ENCODE measurements at regions not wholly inside any gene's neighbourhood (a gene's known extent, or its start where the extent isn't known, plus 50 kb on each side); places are given as distances from the start of the nearest gene placed in this dataset.
"Not testable (repeated sequence)": the region's sequence is repeated elsewhere in the genome, so short reads cannot be mapped to it uniquely, and the experiment has no call there.

- H3K9me3 Mint-ChIP-seq; H3K36me3 Mint-ChIP-seq (ENCODE audit: insufficient read depth); ATAC-seq; DNase-seq; H3K4me3 Mint-ChIP-seq; H3K4me1 Mint-ChIP-seq (ENCODE audit: low read depth): not testable (repeated sequence)
- peaks cover 11% of the 10 kb centered on the region for H3K27me3 Mint-ChIP-seq (ENCODE audit: low read depth)
These were observed 443.5 kb downstream of the ARL4A start for GRCh38 chr7:13130906-13131305.

- no peak for DNase-seq
- no peak for ATAC-seq
- no peaks in the 10 kb centered on the region for H3K9me3 Mint-ChIP-seq
- H3K27me3 Mint-ChIP-seq (ENCODE audit: low read depth), result peaks cover 11% of the 10 kb centered on the region
- peaks cover 1% of the 10 kb centered on the region for H3K36me3 Mint-ChIP-seq (ENCODE audit: insufficient read depth)
- no peak overlapping the region for H3K4me3 Mint-ChIP-seq
- H3K4me1 Mint-ChIP-seq (ENCODE audit: low read depth), result no peaks in the 10 kb centered on the region
These were observed 444.9 kb downstream of the ARL4A start for GRCh38 chr7:13132314-13132713.

- H3K4me1 Mint-ChIP-seq (ENCODE audit: low read depth); H3K36me3 Mint-ChIP-seq (ENCODE audit: insufficient read depth); H3K27me3 Mint-ChIP-seq (ENCODE audit: low read depth); DNase-seq; H3K4me3 Mint-ChIP-seq; ATAC-seq; H3K9me3 Mint-ChIP-seq: not testable (repeated sequence)
These were observed 448.9 kb downstream of the ARL4A start for GRCh38 chr7:13136345-13136744.

DNA sequence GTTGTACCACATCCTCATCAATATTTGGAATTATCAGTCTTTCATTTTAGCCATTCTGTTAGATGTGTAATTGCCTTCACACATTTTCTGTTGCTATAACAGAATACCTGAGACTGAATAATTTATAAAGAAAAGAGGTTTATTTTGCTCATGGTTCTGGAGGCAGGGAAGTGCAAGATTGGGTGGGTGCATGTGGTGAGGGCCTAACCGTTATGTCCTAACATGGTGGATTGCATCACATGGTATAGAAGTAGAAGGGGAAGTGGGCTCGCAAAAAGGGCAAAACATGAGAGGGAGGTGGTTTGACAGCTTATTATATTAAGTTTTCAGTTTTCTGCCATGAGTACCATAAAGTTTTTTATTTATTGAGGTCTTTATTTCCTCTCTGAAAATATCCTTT is 452.0 kb downstream of the ARL4A start:
- no peak for DNase-seq
- H3K9me3 Mint-ChIP-seq, result no peaks in the 10 kb centered on the region
- H3K27me3 Mint-ChIP-seq (ENCODE audit: low read depth), result peaks cover 2% of the 10 kb centered on the region
- ATAC-seq, result no peak
- no peak overlapping the region for H3K4me3 Mint-ChIP-seq
- no peaks in the 10 kb centered on the region for H3K36me3 Mint-ChIP-seq (ENCODE audit: insufficient read depth)
- H3K4me1 Mint-ChIP-seq (ENCODE audit: low read depth), result no peaks in the 10 kb centered on the region

GRCh38 chr7:13144673-13145072 is 457.2 kb downstream of the ARL4A start:
- peaks cover 2% of the 10 kb centered on the region for H3K27me3 Mint-ChIP-seq (ENCODE audit: low read depth)
- no peaks in the 10 kb centered on the region for H3K9me3 Mint-ChIP-seq
- H3K36me3 Mint-ChIP-seq (ENCODE audit: insufficient read depth), result no peaks in the 10 kb centered on the region
- H3K4me1 Mint-ChIP-seq (ENCODE audit: low read depth), result no peaks in the 10 kb centered on the region
- no peak overlapping the region for H3K4me3 Mint-ChIP-seq
- no peak for DNase-seq
- ATAC-seq, result no peak

DNA sequence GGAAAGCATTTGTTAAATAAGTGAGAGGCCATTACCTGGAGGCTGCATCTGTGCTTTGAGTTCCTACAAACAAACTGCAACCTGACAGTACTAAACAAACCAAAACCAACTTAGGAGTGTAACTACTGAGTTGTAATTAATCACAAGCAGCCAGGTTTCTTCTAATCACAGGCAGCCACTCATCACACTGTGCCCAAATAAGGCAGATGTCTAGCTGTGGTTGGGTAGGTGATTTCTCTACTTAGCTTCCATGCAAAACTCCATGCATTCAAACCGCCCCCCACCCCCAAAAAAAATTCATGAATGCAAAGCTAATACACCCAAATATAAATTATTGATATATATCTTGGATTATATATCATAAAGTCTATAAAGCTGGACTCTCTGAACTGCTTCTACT is 461.1 kb downstream of the ARL4A start:
- ATAC-seq, result no peak
- H3K4me1 Mint-ChIP-seq (ENCODE audit: low read depth), result no peaks in the 10 kb centered on the region
- H3K9me3 Mint-ChIP-seq, result no peaks in the 10 kb centered on the region
- no peak overlapping the region for H3K4me3 Mint-ChIP-seq
- no peaks in the 10 kb centered on the region for H3K27me3 Mint-ChIP-seq (ENCODE audit: low read depth)
- H3K36me3 Mint-ChIP-seq (ENCODE audit: insufficient read depth), result no peaks in the 10 kb centered on the region
- no peak for DNase-seq

DNA sequence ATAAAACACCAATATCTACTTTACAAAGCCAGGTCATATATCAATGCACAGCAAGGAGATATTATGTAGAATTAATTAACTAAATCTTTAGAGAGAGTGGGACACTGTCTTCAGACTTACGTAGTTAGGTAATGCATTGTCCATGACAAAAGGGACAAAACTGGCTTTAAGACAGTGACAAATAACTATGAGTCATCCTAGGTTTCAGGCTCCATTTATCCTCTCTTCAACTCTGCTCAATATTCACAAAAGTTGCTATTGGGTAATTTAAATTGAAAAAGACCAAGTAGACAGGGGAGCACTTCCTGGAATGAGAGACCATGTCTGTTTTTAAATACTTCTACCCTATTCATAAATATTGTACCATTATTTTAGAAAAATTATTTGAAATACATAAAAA is 464.5 kb downstream of the ARL4A start:
- ATAC-seq, result no peak
- Mint-ChIP-seq H3K27me3 (ENCODE audit: low read depth) (no peaks in the 10 kb centered on the region), H3K9me3 (no peaks in the 10 kb centered on the region), H3K4me3 (no peak overlapping the region), H3K4me1 (ENCODE audit: low read depth) (no peaks in the 10 kb centered on the region), H3K36me3 (ENCODE audit: insufficient read depth) (no peaks in the 10 kb centered on the region)
- no peak for DNase-seq

DNA sequence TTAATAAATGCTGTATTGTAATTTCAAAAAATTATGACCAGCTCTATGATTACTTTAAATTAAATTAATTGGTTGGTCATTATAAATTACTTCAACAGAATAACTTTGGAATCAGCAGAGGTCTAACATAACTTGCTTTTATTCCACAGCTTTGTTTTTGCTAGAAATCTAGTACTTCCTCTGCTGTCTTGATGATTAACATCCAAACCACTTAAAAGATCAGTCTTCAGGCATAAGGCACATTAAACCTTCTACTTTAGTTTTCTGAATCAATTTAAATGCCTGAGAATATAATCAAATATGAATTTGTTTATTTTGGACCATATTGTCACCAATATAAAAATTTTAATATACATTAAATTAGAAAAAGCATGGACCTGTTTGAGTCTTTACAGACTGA is 465.3 kb downstream of the ARL4A start:
- no peak for ATAC-seq
- no peaks in the 10 kb centered on the region for H3K36me3 Mint-ChIP-seq (ENCODE audit: insufficient read depth)
- no peaks in the 10 kb centered on the region for H3K9me3 Mint-ChIP-seq

GRCh38 chr7:13153266-13153665 is 465.8 kb downstream of the ARL4A start:
- H3K9me3 Mint-ChIP-seq, result no peaks in the 10 kb centered on the region
- H3K4me1 Mint-ChIP-seq (ENCODE audit: low read depth), result no peaks in the 10 kb centered on the region
- no peaks in the 10 kb centered on the region for H3K27me3 Mint-ChIP-seq (ENCODE audit: low read depth)
- H3K4me3 Mint-ChIP-seq, result no peak overlapping the region
- no peak for ATAC-seq
- no peaks in the 10 kb centered on the region for H3K36me3 Mint-ChIP-seq (ENCODE audit: insufficient read depth)
- no peak for DNase-seq

More for the DNA sequence above, 465.3 kb downstream of the ARL4A start:
- H3K27me3 Mint-ChIP-seq (ENCODE audit: low read depth), result no peaks in the 10 kb centered on the region
- H3K4me3 Mint-ChIP-seq, result no peak overlapping the region
- no peak for DNase-seq
- no peaks in the 10 kb centered on the region for H3K4me1 Mint-ChIP-seq (ENCODE audit: low read depth)

- H3K9me3 Mint-ChIP-seq, result no peaks in the 10 kb centered on the region
- ATAC-seq (no peak), DNase-seq (no peak)
- H3K27me3 Mint-ChIP-seq (ENCODE audit: low read depth), result no peaks in the 10 kb centered on the region
- H3K4me3 Mint-ChIP-seq, result no peak overlapping the region
- H3K4me1 Mint-ChIP-seq (ENCODE audit: low read depth), result no peaks in the 10 kb centered on the region
- no peaks in the 10 kb centered on the region for H3K36me3 Mint-ChIP-seq (ENCODE audit: insufficient read depth)
These were observed 466.3 kb downstream of the ARL4A start for GRCh38 chr7:13153742-13154141.

DNA sequence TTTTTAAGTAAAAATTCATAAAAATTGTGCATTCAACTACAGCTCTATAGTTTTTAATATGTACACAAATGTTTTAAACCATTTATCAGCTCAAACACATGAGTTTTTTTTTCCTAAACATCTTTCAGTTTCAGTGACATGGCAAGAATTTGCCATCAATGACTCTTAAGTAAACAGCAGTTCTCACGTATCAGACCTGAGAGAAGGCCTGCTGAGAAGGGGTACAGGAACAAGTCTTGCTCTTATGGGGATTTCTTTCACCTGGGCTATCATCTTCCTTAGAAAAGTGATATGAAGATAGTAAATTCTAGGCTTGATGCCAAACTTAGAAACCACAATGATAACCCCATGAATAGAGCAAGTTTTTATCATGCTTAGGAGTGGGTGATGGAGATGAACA is 467.8 kb downstream of the ARL4A start:
- Mint-ChIP-seq H3K36me3 (ENCODE audit: insufficient read depth) (no peaks in the 10 kb centered on the region), H3K4me3 (no peak overlapping the region), H3K27me3 (ENCODE audit: low read depth) (no peaks in the 10 kb centered on the region), H3K9me3 (no peaks in the 10 kb centered on the region), H3K4me1 (ENCODE audit: low read depth) (no peaks in the 10 kb centered on the region)
- DNase-seq (no peak), ATAC-seq (no peak)

- DNase-seq (no peak), ATAC-seq (no peak)
- no peak overlapping the region for H3K4me3 Mint-ChIP-seq
- no peaks in the 10 kb centered on the region for H3K9me3 Mint-ChIP-seq
- no peaks in the 10 kb centered on the region for H3K27me3 Mint-ChIP-seq (ENCODE audit: low read depth)
- no peaks in the 10 kb centered on the region for H3K36me3 Mint-ChIP-seq (ENCODE audit: insufficient read depth)
- H3K4me1 Mint-ChIP-seq (ENCODE audit: low read depth), result no peaks in the 10 kb centered on the region
These were observed 471.6 kb downstream of the ARL4A start for GRCh38 chr7:13159003-13159402.

- no peak for ATAC-seq
- no peak for DNase-seq
- H3K27me3 Mint-ChIP-seq (ENCODE audit: low read depth), result peaks cover 4% of the 10 kb centered on the region
- no peak overlapping the region for H3K4me3 Mint-ChIP-seq
- no peaks in the 10 kb centered on the region for H3K9me3 Mint-ChIP-seq
- H3K4me1 Mint-ChIP-seq (ENCODE audit: low read depth), result no peaks in the 10 kb centered on the region
- no peaks in the 10 kb centered on the region for H3K36me3 Mint-ChIP-seq (ENCODE audit: insufficient read depth)
These were observed 472.2 kb downstream of the ARL4A start for GRCh38 chr7:13159467-13160184.

DNA sequence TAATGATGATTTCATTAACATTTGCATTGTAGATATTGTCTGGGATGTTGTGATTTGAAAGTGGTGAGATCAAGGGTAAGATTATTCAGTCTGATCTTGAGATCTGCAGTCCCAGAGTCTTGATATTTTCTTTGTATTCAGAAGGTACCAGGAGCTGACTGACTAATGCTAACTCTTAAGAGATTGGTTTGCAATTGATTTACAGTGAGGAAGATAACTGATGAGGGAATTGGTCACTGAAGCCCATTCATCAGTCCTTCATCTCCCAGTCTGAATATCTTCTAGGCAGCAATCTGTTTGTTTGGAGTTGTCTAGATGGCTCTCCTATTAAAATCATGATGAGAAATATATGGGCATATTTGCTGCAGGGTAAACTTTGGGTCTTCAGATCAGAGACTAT is 473.7 kb downstream of the ARL4A start:
- no peaks in the 10 kb centered on the region for H3K36me3 Mint-ChIP-seq (ENCODE audit: insufficient read depth)
- no peak for ATAC-seq

GRCh38 chr7:13165854-13166253 is 478.4 kb downstream of the ARL4A start:
- ATAC-seq (no peak), DNase-seq (no peak)
- Mint-ChIP-seq H3K4me3 (no peak overlapping the region), H3K9me3 (no peaks in the 10 kb centered on the region), H3K36me3 (ENCODE audit: insufficient read depth) (no peaks in the 10 kb centered on the region), H3K4me1 (ENCODE audit: low read depth) (no peaks in the 10 kb centered on the region), H3K27me3 (ENCODE audit: low read depth) (peaks cover 11% of the 10 kb centered on the region)

More for the DNA sequence above, 473.7 kb downstream of the ARL4A start:
- Mint-ChIP-seq H3K4me3 (no peak overlapping the region), H3K4me1 (ENCODE audit: low read depth) (no peaks in the 10 kb centered on the region), H3K9me3 (no peaks in the 10 kb centered on the region), H3K27me3 (ENCODE audit: low read depth) (peaks cover 11% of the 10 kb centered on the region)
- no peak for DNase-seq

- no peak overlapping the region for H3K4me3 Mint-ChIP-seq
- DNase-seq (no peak), ATAC-seq (no peak)
- H3K27me3 Mint-ChIP-seq (ENCODE audit: low read depth), result peaks cover 11% of the 10 kb centered on the region
- no peaks in the 10 kb centered on the region for H3K9me3 Mint-ChIP-seq
- no peaks in the 10 kb centered on the region for H3K36me3 Mint-ChIP-seq (ENCODE audit: insufficient read depth)
- H3K4me1 Mint-ChIP-seq (ENCODE audit: low read depth), result no peaks in the 10 kb centered on the region
These were observed 479.4 kb downstream of the ARL4A start for GRCh38 chr7:13166801-13167200.

All from activated T-cell treated with anti-CD3 and anti-CD28 coated beads, Interleukin-2, amount 50 U/mL, for 4 hours (primary cell).